ENCODE measurements at regions not wholly inside any gene's neighbourhood (a gene's known extent, or its start where the extent isn't known, plus 50 kb on each side); places are given as distances from the start of the nearest gene placed in this dataset.
A peak's percentile ranks its signal among the peaks of the same experiment; 100 is the strongest.

DNA sequence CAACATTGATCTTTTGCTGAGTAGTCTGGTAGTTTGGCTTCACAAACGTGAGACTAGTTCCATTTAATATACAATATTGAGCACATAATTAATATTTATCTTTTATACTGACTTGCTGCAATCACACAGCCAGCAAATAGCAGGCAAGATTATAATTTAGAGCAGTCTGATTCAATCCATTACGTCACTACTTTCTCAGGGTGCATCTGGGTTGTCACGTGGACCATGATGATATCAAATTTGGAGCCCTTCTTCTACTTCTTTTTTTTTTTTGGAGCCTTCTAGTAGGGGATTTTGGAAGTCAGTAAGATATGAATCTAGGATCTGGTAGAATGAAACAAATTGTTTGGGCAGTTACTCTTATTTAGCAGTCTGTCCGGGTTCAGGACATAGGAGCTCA, 100.6 kb upstream of the SLC5A9 start:
- Mint-ChIP-seq H3K36me3 (no peaks in the 10 kb centered on the region), H3K4me3 (no peak overlapping the region), H3K9me3 (peaks cover 6% of the 10 kb centered on the region), H3K4me1 (ENCODE audit: unreplicated experiment) (no peaks in the 10 kb centered on the region), H3K27me3 (peaks cover 24% of the 10 kb centered on the region), H3K27ac (no peak overlapping the region)
- TF ChIP-seq, protein P1, sequence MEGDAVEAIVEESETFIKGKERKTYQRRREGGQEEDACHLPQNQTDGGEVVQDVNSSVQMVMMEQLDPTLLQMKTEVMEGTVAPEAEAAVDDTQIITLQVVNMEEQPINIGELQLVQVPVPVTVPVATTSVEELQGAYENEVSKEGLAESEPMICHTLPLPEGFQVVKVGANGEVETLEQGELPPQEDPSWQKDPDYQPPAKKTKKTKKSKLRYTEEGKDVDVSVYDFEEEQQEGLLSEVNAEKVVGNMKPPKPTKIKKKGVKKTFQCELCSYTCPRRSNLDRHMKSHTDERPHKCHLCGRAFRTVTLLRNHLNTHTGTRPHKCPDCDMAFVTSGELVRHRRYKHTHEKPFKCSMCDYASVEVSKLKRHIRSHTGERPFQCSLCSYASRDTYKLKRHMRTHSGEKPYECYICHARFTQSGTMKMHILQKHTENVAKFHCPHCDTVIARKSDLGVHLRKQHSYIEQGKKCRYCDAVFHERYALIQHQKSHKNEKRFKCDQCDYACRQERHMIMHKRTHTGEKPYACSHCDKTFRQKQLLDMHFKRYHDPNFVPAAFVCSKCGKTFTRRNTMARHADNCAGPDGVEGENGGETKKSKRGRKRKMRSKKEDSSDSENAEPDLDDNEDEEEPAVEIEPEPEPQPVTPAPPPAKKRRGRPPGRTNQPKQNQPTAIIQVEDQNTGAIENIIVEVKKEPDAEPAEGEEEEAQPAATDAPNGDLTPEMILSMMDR (conservative IDR thresholded peaks at IDR 0.05), result no peak
- DNase-seq (ENCODE audit: extremely low spot score, unreplicated experiment), result no peak

DNA sequence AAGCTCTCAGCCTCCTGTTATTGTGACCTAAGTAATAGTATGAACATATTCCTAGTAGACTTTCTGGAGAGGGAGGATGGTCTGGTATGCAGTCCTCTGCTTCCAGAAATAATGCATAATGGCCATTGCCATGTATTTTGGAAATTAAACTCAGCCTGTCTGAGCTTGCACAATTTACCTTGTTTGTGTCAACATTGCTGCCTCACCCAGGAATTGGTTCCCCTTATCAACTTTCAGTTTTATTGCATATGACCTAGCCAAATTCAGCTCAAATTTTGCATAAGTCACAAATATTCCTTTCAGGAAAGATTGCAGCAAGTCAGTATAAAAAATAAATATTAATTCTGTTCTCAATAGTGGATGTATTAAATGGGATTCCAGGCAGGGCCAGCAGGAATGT, 101.9 kb upstream of the SLC5A9 start:
- Mint-ChIP-seq H3K36me3 (no peaks in the 10 kb centered on the region), H3K27me3 (peaks cover 19% of the 10 kb centered on the region), H3K4me1 (ENCODE audit: unreplicated experiment) (no peaks in the 10 kb centered on the region), H3K4me3 (no peak overlapping the region), H3K9me3 (peaks cover 11% of the 10 kb centered on the region), H3K27ac (no peak overlapping the region)
- TF ChIP-seq, protein P1 (conservative IDR thresholded peaks at IDR 0.05), result no peak
- no peak for DNase-seq (ENCODE audit: extremely low spot score, unreplicated experiment)

DNA sequence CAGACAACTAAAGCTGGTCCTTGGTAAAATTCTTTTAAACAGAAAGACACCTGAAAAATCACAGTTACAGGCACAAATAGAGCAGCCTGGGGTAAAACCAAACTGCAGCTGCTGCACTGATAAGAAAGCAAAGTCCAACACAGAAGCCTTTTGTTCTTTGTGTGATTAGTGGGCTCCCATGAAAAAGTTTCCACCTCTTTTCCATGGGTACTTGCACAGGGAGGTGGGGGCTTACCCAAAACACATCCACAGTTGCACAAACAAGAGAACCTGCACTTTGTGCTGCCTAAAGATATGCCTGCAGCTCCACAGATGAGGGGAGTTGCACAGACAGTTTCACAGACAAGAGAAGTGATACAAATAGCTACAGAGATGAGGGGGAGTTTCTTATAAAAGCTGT, 106.7 kb upstream of the SLC5A9 start:
- H3K27ac Mint-ChIP-seq, result no peak overlapping the region
- no peak for DNase-seq (ENCODE audit: extremely low spot score, unreplicated experiment)
- peaks cover 14% of the 10 kb centered on the region for H3K27me3 Mint-ChIP-seq
- H3K9me3 Mint-ChIP-seq, result peaks cover 11% of the 10 kb centered on the region
- no peaks in the 10 kb centered on the region for H3K36me3 Mint-ChIP-seq
- H3K4me1 Mint-ChIP-seq (ENCODE audit: unreplicated experiment), result peaks cover 5% of the 10 kb centered on the region
- TF ChIP-seq, protein P1 (conservative IDR thresholded peaks at IDR 0.05), result no peak
- H3K4me3 Mint-ChIP-seq, result no peak overlapping the region

DNA sequence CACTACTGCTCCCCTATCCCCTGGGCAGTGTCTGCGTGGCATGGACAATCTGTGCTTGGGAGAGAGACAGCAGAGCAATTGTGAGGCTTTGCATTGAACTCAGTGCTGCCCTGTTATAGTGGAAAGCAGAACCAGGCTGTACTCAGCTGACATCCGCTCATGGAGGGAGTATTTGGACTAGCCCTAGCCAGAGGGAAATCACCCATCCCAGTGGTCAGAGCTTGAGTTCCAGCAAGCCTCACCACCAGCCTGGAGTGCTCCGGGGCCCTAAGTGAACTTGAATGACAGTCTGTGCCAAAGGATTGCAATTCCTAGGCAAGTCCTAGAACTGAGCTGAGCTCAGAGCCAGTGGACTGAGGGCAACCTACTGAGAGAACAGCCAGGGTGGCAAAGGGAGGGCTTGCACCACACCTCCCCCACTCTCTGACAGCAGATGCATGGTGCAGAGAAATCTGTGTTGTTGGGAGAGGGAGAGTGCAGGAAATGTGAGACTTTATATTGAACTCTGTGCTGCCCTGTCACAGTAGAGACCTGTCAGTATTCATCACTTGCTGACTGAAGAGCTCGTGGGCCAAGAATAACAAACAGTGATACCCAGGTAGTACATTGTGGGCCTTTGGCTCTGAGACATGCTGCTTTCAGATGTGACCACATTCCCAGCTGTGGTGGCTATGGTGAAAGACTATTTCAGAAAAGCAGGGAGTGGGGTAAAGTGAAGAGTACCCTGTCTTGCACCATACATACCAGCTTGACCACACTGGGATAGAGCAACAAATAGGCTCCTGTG, 107.7 kb upstream of the SLC5A9 start:
- Mint-ChIP-seq H3K27ac (no peak overlapping the region), H3K27me3 (peaks cover 22% of the 10 kb centered on the region), H3K4me3 (no peak overlapping the region), H3K9me3 (peaks cover 11% of the 10 kb centered on the region), H3K4me1 (ENCODE audit: unreplicated experiment) (peaks cover 5% of the 10 kb centered on the region), H3K36me3 (no peaks in the 10 kb centered on the region)
- TF ChIP-seq, protein P1 (conservative IDR thresholded peaks at IDR 0.05), result no peak
- DNase-seq (ENCODE audit: extremely low spot score, unreplicated experiment), result no peak

DNA sequence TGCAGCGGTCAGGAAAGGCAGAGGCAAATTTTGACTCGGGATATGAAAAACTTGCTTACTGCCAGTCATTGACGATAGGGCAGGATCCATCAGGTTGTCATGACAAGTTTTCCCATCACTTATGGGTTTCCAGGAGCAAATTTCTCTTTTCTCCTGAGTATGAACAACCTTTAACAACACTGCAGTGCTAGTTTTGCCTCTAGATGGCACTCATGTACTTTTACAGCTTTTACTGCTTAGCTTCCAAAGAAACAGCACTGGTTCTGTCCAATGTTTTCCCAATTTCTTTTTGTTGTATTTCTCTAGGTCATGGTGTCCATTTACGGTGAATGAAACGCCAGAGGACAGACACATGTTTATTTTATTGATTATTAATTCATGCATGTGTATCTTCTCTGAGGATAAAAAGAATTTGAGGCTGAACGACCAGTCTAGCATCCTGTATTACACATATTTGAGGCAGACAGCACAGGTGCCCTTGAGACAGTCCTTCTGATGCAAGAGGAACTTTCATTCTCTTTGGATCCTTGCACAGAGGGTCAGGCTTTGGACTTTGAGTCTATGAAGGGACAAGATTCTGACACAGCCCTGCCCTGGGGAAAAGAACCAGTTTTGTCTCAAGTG, 112.3 kb upstream of the TRABD2B start:
- peaks cover 31% of the 10 kb centered on the region for H3K27me3 Mint-ChIP-seq
- TF ChIP-seq, protein P1 (conservative IDR thresholded peaks at IDR 0.05), result peak; percentile 89
- peaks cover 4% of the 10 kb centered on the region for H3K4me1 Mint-ChIP-seq (ENCODE audit: unreplicated experiment)

More for the DNA sequence above, 112.3 kb upstream of the TRABD2B start:
- no peaks in the 10 kb centered on the region for H3K36me3 Mint-ChIP-seq
- no peak overlapping the region for H3K4me3 Mint-ChIP-seq
- no peak overlapping the region for H3K27ac Mint-ChIP-seq
- DNase-seq (ENCODE audit: extremely low spot score, unreplicated experiment), result no peak
- H3K9me3 Mint-ChIP-seq, result no peaks in the 10 kb centered on the region

All from type B pancreatic cell (in vitro differentiated cells).